T-helper 2 cell treated with Interferon-gamma antibody and Interleukin-4, amounts not matched to agents 5 μg/mL and 100 μg/mL, for 36 hours (primary cell): ENCODE measurements at regions not wholly inside any gene's neighbourhood (a gene's known extent, or its start where the extent isn't known, plus 50 kb on each side); places are given as distances from the start of the nearest gene placed in this dataset.

Source experiments
- DNase-seq: peaks from one replicate; pipeline ENCODE4 v3.0.0; 2021; ENCODE audit warnings: low spot score
- H3K27ac Mint-ChIP-seq: one replicate; pipeline ENCODE4 v1.8.0; 2021; ENCODE audit warnings: mild to moderate bottlenecking, mixed read lengths
- H3K27me3 Mint-ChIP-seq: one replicate; pipeline ENCODE4 v1.8.0; 2021; ENCODE audit warnings: low read depth, mixed read lengths
- H3K36me3 Mint-ChIP-seq: one replicate; pipeline ENCODE4 v1.8.0; 2021; ENCODE audit warnings: low read depth, mixed read lengths
- H3K4me1 Mint-ChIP-seq: one replicate; pipeline ENCODE4 v1.8.0; 2021; ENCODE audit warnings: low read depth, mixed read lengths
- H3K4me3 Mint-ChIP-seq: one replicate; pipeline ENCODE4 v1.8.0; 2022; ENCODE audit warnings: mild to moderate bottlenecking, moderate library complexity, mixed read lengths
- H3K9me3 Mint-ChIP-seq: one replicate; pipeline ENCODE4 v1.8.0; 2021; ENCODE audit warnings: mixed read lengths

DNA sequence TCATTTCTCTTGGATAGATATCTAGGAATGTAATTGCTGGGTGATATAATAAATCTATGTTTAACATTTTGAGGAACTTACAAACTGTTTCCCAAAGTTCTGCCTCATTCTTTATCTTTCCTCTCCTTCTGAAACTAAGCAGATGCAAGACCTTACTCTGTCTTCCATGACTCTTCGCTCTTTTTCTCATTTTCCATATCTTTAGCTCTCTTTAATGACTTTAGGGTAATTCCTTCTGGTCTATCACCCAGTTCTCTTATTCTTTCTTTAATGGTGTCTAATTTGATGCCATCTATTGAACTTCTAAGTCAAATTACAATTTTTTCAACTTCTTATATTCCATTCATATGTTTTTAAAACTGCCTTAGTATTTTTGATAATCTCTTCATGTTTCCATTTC, 316.6 kb downstream of the POU4F1 start:
- H3K9me3 Mint-ChIP-seq = peaks cover 16% of the 10 kb centered on the region
- H3K4me1 Mint-ChIP-seq = no peaks in the 10 kb centered on the region
- DNase-seq = no peak
- no peaks in the 10 kb centered on the region for H3K36me3 Mint-ChIP-seq
- H3K4me3 Mint-ChIP-seq = no peak overlapping the region
- no peaks in the 10 kb centered on the region for H3K27me3 Mint-ChIP-seq
- no peak overlapping the region for H3K27ac Mint-ChIP-seq

DNA sequence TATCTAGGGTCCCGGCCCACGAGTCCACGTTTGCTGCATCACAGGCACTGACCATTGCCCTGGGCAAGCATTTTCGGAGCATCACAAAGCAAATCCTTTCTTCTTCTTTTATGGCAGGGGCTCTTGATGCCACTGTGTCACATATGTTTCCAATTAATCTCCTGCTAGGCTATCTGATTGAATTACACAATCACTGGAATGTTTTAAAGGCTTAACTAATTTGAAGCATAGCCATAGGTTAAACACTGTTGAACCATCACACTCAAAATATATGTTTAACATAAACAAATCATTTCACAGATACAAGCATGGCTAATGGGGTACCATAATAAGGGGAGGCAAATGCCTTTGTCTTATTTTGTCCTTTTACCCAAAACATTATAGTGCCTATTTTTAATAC, 338.3 kb downstream of the POU4F1 start:
- Mint-ChIP-seq H3K36me3 (no peaks in the 10 kb centered on the region), H3K27me3 (no peaks in the 10 kb centered on the region), H3K4me1 (no peaks in the 10 kb centered on the region), H3K9me3 (no peaks in the 10 kb centered on the region), H3K27ac (no peak overlapping the region), H3K4me3 (no peak overlapping the region)
- no peak for DNase-seq

GRCh38 chr13:78258304-78258703, 339.7 kb upstream of the EDNRB start:
- Mint-ChIP-seq H3K9me3 (no peaks in the 10 kb centered on the region), H3K27me3 (no peaks in the 10 kb centered on the region), H3K4me3 (no peak overlapping the region), H3K27ac (no peak overlapping the region), H3K4me1 (no peaks in the 10 kb centered on the region), H3K36me3 (no peaks in the 10 kb centered on the region)
- DNase-seq = no peak

GRCh38 chr13:78256484-78256883, 337.9 kb upstream of the EDNRB start:
- Mint-ChIP-seq H3K9me3 (no peaks in the 10 kb centered on the region), H3K27ac (no peak overlapping the region), H3K36me3 (no peaks in the 10 kb centered on the region), H3K4me3 (no peak overlapping the region), H3K27me3 (no peaks in the 10 kb centered on the region), H3K4me1 (no peaks in the 10 kb centered on the region)
- no peak for DNase-seq

- no peaks in the 10 kb centered on the region for H3K4me1 Mint-ChIP-seq
- no peaks in the 10 kb centered on the region for H3K9me3 Mint-ChIP-seq
- DNase-seq = no peak
- no peaks in the 10 kb centered on the region for H3K27me3 Mint-ChIP-seq
- no peak overlapping the region for H3K4me3 Mint-ChIP-seq
- no peaks in the 10 kb centered on the region for H3K36me3 Mint-ChIP-seq
- no peak overlapping the region for H3K27ac Mint-ChIP-seq
These were observed 335.5 kb upstream of the EDNRB start for GRCh38 chr13:78254113-78254512.

DNA sequence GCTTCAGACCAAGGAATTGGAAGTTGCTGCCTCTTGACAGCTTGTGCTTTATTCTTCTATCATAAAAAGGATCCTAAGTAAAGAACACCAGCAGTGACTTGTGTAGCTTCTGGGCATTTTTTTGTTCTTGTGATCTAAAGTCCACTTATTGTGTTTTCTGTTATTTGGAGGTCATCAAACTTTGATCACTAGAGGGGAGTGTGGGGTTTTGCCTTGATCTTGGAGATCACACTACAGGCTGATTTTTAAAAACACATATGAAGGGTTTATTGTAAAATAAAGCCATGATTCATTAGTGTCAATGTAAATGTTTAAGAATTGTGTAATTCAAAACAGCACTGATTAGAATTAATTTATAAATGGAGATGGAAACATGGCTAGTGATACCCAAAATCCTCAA, 328.7 kb upstream of the EDNRB start:
- no peak overlapping the region for H3K4me3 Mint-ChIP-seq
- H3K27ac Mint-ChIP-seq = no peak overlapping the region
- no peaks in the 10 kb centered on the region for H3K36me3 Mint-ChIP-seq
- no peaks in the 10 kb centered on the region for H3K4me1 Mint-ChIP-seq
- H3K27me3 Mint-ChIP-seq = no peaks in the 10 kb centered on the region
- no peak for DNase-seq
- H3K9me3 Mint-ChIP-seq = no peaks in the 10 kb centered on the region

DNA sequence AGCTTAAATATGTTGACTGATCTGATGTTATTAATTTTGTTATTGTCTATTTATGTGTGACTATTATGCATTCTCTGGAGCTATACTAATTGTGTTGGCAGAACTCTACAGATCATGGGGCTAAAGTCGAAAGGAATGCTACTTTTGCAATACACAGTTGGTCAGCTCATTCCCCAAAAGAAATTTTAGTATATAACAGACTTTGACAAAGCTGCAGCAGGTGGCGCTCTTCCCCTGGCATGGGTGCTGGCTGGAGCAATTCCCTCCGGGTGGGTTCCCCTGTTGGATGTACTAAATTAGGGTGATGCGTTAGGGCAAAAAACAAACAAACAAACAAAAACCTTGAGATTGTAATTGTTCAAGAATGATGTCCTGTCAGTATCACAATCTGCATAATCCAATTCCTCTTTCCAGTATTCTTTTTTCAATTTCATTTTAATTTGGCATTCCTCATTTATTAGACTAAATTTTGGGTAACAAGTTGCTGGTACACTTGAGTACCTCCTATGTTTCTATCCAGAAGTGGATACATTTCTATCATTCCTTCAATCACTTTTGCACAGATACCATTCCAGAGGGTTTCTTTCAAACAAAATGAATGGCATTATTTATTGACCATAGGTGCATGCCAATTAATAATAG, 322.8 kb upstream of the EDNRB start:
- no peaks in the 10 kb centered on the region for H3K9me3 Mint-ChIP-seq
- H3K4me1 Mint-ChIP-seq = no peaks in the 10 kb centered on the region
- DNase-seq = no peak
- H3K4me3 Mint-ChIP-seq = no peak overlapping the region
- H3K36me3 Mint-ChIP-seq = no peaks in the 10 kb centered on the region
- H3K27ac Mint-ChIP-seq = no peak overlapping the region
- no peaks in the 10 kb centered on the region for H3K27me3 Mint-ChIP-seq

DNA sequence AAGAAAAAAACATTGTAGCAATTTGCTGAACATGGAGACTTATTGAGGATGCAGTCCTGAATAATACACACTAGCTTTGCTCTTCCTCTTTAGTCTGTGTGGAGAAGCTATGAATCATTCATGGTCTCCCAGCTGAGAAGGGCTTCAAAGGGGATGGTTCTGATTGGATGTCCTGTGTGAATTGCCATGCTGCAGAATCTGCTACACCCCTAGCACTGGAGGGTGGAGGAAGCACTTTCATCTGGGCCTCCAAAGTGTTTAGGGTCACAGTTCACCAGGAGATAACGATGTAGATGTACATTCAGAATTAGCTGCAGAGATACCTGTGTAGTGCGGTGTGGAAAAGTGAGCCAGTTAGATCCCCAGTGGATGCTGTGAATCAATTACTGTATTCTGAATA, 321.1 kb upstream of the EDNRB start:
- no peaks in the 10 kb centered on the region for H3K4me1 Mint-ChIP-seq
- no peak overlapping the region for H3K4me3 Mint-ChIP-seq
- H3K27me3 Mint-ChIP-seq = no peaks in the 10 kb centered on the region
- no peak for DNase-seq
- no peaks in the 10 kb centered on the region for H3K36me3 Mint-ChIP-seq
- H3K9me3 Mint-ChIP-seq = no peaks in the 10 kb centered on the region
- no peak overlapping the region for H3K27ac Mint-ChIP-seq

GRCh38 chr13:78238911-78239310, 320.3 kb upstream of the EDNRB start:
- Mint-ChIP-seq H3K36me3 (no peaks in the 10 kb centered on the region), H3K4me1 (no peaks in the 10 kb centered on the region), H3K4me3 (no peak overlapping the region), H3K9me3 (no peaks in the 10 kb centered on the region), H3K27ac (no peak overlapping the region), H3K27me3 (no peaks in the 10 kb centered on the region)
- DNase-seq = no peak

- no peaks in the 10 kb centered on the region for H3K27me3 Mint-ChIP-seq
- no peak for DNase-seq
- no peak overlapping the region for H3K27ac Mint-ChIP-seq
- no peaks in the 10 kb centered on the region for H3K4me1 Mint-ChIP-seq
- H3K9me3 Mint-ChIP-seq = no peaks in the 10 kb centered on the region
- no peaks in the 10 kb centered on the region for H3K36me3 Mint-ChIP-seq
- H3K4me3 Mint-ChIP-seq = no peak overlapping the region
These were observed 310.3 kb upstream of the EDNRB start for GRCh38 chr13:78228940-78229339.

GRCh38 chr13:78228211-78228610, 309.6 kb upstream of the EDNRB start:
- Mint-ChIP-seq H3K4me3 (no peak overlapping the region), H3K9me3 (no peaks in the 10 kb centered on the region), H3K27ac (no peak overlapping the region), H3K36me3 (no peaks in the 10 kb centered on the region), H3K27me3 (no peaks in the 10 kb centered on the region), H3K4me1 (no peaks in the 10 kb centered on the region)
- no peak for DNase-seq

GRCh38 chr13:78227709-78228108, 309.1 kb upstream of the EDNRB start:
- Mint-ChIP-seq H3K27me3 (no peaks in the 10 kb centered on the region), H3K4me3 (no peak overlapping the region), H3K4me1 (no peaks in the 10 kb centered on the region), H3K27ac (no peak overlapping the region), H3K36me3 (no peaks in the 10 kb centered on the region), H3K9me3 (no peaks in the 10 kb centered on the region)
- no peak for DNase-seq

DNA sequence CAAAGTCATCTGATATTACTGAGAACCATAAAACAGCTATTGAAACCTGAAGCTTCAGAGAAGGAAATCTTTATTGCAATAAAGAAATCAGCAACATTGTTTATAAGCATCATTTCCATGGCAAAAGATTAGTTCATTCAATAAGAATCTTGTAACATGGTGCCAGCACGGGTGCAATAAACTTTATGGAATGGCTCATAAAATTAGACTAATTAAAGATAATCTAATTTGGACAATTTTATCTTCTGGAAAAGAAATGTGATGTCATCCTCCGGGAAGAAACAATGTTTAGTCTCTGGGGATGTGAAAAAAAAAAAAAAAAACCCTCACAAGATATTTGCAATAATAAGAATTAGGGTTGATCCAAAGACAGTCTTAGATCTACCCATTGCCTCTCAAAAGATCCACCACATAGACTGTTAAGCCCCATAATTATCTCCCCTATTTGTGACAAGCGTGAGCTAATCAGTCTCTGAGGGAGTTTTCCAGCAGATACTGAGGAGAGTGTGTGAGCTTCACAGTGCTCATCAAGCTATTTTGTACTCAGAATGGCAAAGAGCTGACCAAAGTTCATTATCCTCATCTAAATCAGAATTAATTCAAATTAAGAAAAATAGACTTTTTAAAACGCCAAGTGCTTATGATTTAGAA, 297.0 kb upstream of the EDNRB start:
- no peaks in the 10 kb centered on the region for H3K9me3 Mint-ChIP-seq
- no peak overlapping the region for H3K4me3 Mint-ChIP-seq
- no peaks in the 10 kb centered on the region for H3K27me3 Mint-ChIP-seq
- H3K36me3 Mint-ChIP-seq = no peaks in the 10 kb centered on the region
- no peaks in the 10 kb centered on the region for H3K4me1 Mint-ChIP-seq
- no peak overlapping the region for H3K27ac Mint-ChIP-seq
- DNase-seq = no peak

GRCh38 chr13:78201411-78201810, 282.8 kb upstream of the EDNRB start:
- Mint-ChIP-seq H3K27me3 (no peaks in the 10 kb centered on the region), H3K36me3 (no peaks in the 10 kb centered on the region), H3K9me3 (no peaks in the 10 kb centered on the region), H3K27ac (no peak overlapping the region), H3K4me3 (no peak overlapping the region), H3K4me1 (no peaks in the 10 kb centered on the region)
- no peak for DNase-seq

- Mint-ChIP-seq H3K9me3 (no peaks in the 10 kb centered on the region), H3K27ac (no peak overlapping the region), H3K27me3 (no peaks in the 10 kb centered on the region), H3K4me1 (no peaks in the 10 kb centered on the region), H3K4me3 (no peak overlapping the region), H3K36me3 (no peaks in the 10 kb centered on the region)
- no peak for DNase-seq
These were observed 280.2 kb upstream of the EDNRB start for GRCh38 chr13:78198821-78199220.
